SU-DHL-6 (cell line): ENCODE measurements at regions not wholly inside any gene's neighbourhood (a gene's known extent, or its start where the extent isn't known, plus 50 kb on each side); places are given as distances from the start of the nearest gene placed in this dataset.

Source experiments
- H2AFZ ChIP-seq: fragments of 200-600 bp; sonication (generic); 2 replicates; pipeline ENCODE4 v1.6.1; 2014; ENCODE audit warnings: low read depth, mild to moderate bottlenecking, moderate library complexity, mixed read lengths, antibody characterized with exemption, low read length; ENCODE audit not compliant: severe bottlenecking
- H3F3A ChIP-seq: fragments of 200-600 bp; shearing (Covaris generic); 2 replicates; pipeline ENCODE4 v1.6.0; 2016; ENCODE audit warnings: antibody characterized with exemption, mild to moderate bottlenecking; ENCODE audit not compliant: insufficient read depth
- H3K27ac ChIP-seq: fragments of 200-600 bp; sonication (generic); 2 replicates; pipeline ENCODE4 v1.5.1; 2016; ENCODE audit warnings: low read depth, mild to moderate bottlenecking, low read length, moderate library complexity, mixed read lengths
- H3K27me3 ChIP-seq: fragments of 200-600 bp; sonication (generic), shearing (Covaris generic); 2 replicates; pipeline ENCODE4 v1.6.0; 2014; ENCODE audit warnings: mild to moderate bottlenecking, low read length
- H3K36me3 ChIP-seq: fragments of 200-600 bp; sonication (generic); 2 replicates; pipeline ENCODE4 v1.6.1; 2014; ENCODE audit warnings: mild to moderate bottlenecking, low read length, mixed read lengths
- H3K4me2 ChIP-seq: fragments of 300-600, 200-600 bp; shearing (Covaris generic), sonication (generic); 2 replicates; pipeline ENCODE4 v1.6.0; 2014; ENCODE audit warnings: low read length, low read depth, mild to moderate bottlenecking; ENCODE audit not compliant: poor library complexity, severe bottlenecking
- H3K4me3 ChIP-seq: fragments of 200-600 bp; sonication (generic); 2 replicates; pipeline ENCODE4 v1.5.1; 2014; ENCODE audit warnings: antibody characterized with exemption, low read length, mild to moderate bottlenecking, mixed read lengths; ENCODE audit not compliant: insufficient read depth, poor library complexity, severe bottlenecking
- H3K79me2 ChIP-seq: fragments of 200-600 bp; sonication (generic); 2 replicates; pipeline ENCODE4 v1.6.1; 2014; ENCODE audit warnings: mild to moderate bottlenecking, low read length, moderate library complexity; ENCODE audit not compliant: insufficient read depth
- H3K9ac ChIP-seq: fragments of 200-600 bp; sonication (generic); 2 replicates; pipeline ENCODE4 v1.7.0; 2014; ENCODE audit warnings: mild to moderate bottlenecking, low read length
- H3K9me2 ChIP-seq: fragments of 200-600 bp; sonication (generic); replicated peaks from 2 replicates; pipeline ENCODE4 v1.6.1; 2014; ENCODE audit warnings: low read length; ENCODE audit not compliant: insufficient read depth
- H3K9me3 ChIP-seq: fragments of 200-600 bp; sonication (generic); 2 replicates; pipeline ENCODE4 v1.6.1; 2014; ENCODE audit warnings: low read length, mixed read lengths; ENCODE audit not compliant: insufficient read depth
- H4K20me1 ChIP-seq: fragments of 200-600 bp; sonication (generic); 2 replicates; pipeline ENCODE4 v1.6.1; 2014; ENCODE audit warnings: low read depth, mild to moderate bottlenecking, antibody characterized with exemption, low read length, moderate library complexity, mixed read lengths
- CTCF ChIP-seq: fragments of 200-600 bp; sonication (generic); IDR thresholded peaks from one replicate; pipeline ENCODE4 v1.5.1; 2017; ENCODE audit warnings: antibody characterized with exemption, mild to moderate bottlenecking, low read length, moderate library complexity; ENCODE audit not compliant: insufficient read depth, poor library complexity, severe bottlenecking
- EZH2phosphoT487 ChIP-seq: fragments of 200-600 bp; sonication (generic), shearing (Covaris generic); conservative IDR thresholded peaks from 2 replicates; pipeline ENCODE4 v1.6.1; 2018; ENCODE audit warnings: mild to moderate bottlenecking, antibody characterized with exemption, low read length, moderate library complexity, mixed read lengths

GRCh38 chr4:74654230-74654681 lies 140.1 kb downstream of the BTC start:
- H4K20me1 ChIP-seq, result no peaks in the 10 kb centered on the region
- no peaks in the 10 kb centered on the region for H3K36me3 ChIP-seq
- no peaks in the 10 kb centered on the region for H3K9me2 ChIP-seq
- TF ChIP-seq CTCF, result no peak
- TF ChIP-seq EZH2phosphoT487, result no peak
- no peak overlapping the region for H3K4me2 ChIP-seq
- no peak overlapping the region for H3K4me3 ChIP-seq
- H2AFZ ChIP-seq, result no peak overlapping the region
- no peaks in the 10 kb centered on the region for H3F3A ChIP-seq
- no peak overlapping the region for H3K9ac ChIP-seq
- no peaks in the 10 kb centered on the region for H3K79me2 ChIP-seq
- no peaks in the 10 kb centered on the region for H3K27me3 ChIP-seq
- no peaks in the 10 kb centered on the region for H3K9me3 ChIP-seq
- no peak overlapping the region for H3K27ac ChIP-seq

GRCh38 chr4:74656596-74656995 lies 137.7 kb downstream of the BTC start:
- Histone ChIP-seq H3K79me2 (no peaks in the 10 kb centered on the region), H2AFZ (no peak overlapping the region), H3K36me3 (no peaks in the 10 kb centered on the region), H3K4me2 (no peak overlapping the region), H3K9me3 (no peaks in the 10 kb centered on the region), H3K9me2 (no peaks in the 10 kb centered on the region), H3K9ac (no peak overlapping the region), H3K4me3 (no peak overlapping the region), H3F3A (no peaks in the 10 kb centered on the region), H3K27ac (no peak overlapping the region), H3K27me3 (no peaks in the 10 kb centered on the region), H4K20me1 (no peaks in the 10 kb centered on the region)
- no peak for TF ChIP-seq CTCF
- no peak for TF ChIP-seq EZH2phosphoT487

GRCh38 chr4:74658116-74658515 lies 136.2 kb downstream of the BTC start:
- H3K9me3 ChIP-seq, result no peaks in the 10 kb centered on the region
- H3K4me3 ChIP-seq, result no peak overlapping the region
- H3K79me2 ChIP-seq, result no peaks in the 10 kb centered on the region
- H3K9me2 ChIP-seq, result no peaks in the 10 kb centered on the region
- H3K9ac ChIP-seq, result no peak overlapping the region
- no peaks in the 10 kb centered on the region for H3K27me3 ChIP-seq
- TF ChIP-seq CTCF (no peak), EZH2phosphoT487 (no peak)
- H2AFZ ChIP-seq, result no peak overlapping the region
- no peak overlapping the region for H3K4me2 ChIP-seq
- H3K27ac ChIP-seq, result no peak overlapping the region
- no peaks in the 10 kb centered on the region for H3F3A ChIP-seq
- no peaks in the 10 kb centered on the region for H3K36me3 ChIP-seq
- no peaks in the 10 kb centered on the region for H4K20me1 ChIP-seq
